Ectodermal cell (in vitro differentiated cells): ENCODE measurements at regions not wholly inside any gene's neighbourhood (a gene's known extent, or its start where the extent isn't known, plus 50 kb on each side); places are given as distances from the start of the nearest gene placed in this dataset.
"Not testable (repeated sequence)": the region's sequence is repeated elsewhere in the genome, so short reads cannot be mapped to it uniquely, and the experiment has no call there.

Experiments
- H3K27ac ChIP-seq: 2 replicates; pipeline ENCODE4 v1.7.0; 2013; ENCODE audit warnings: mild to moderate bottlenecking, low read depth, low read length; ENCODE audit not compliant: insufficient read depth, poor library complexity, severe bottlenecking
- H3K27me3 ChIP-seq: 2 replicates; pipeline ENCODE4 v1.7.0; 2013; ENCODE audit warnings: mild to moderate bottlenecking, low read length; ENCODE audit not compliant: insufficient read depth, control insufficient read depth, poor library complexity, severe bottlenecking
- H3K36me3 ChIP-seq: one replicate; pipeline ENCODE4 v1.7.0; 2013; ENCODE audit warnings: low read length; ENCODE audit not compliant: control insufficient read depth, insufficient read depth
- H3K4me1 ChIP-seq: one replicate; pipeline ENCODE4 v1.7.0; 2013; ENCODE audit warnings: low read length; ENCODE audit not compliant: control insufficient read depth, insufficient read depth
- H3K4me3 ChIP-seq: 2 replicates; pipeline ENCODE4 v1.7.0; 2013; ENCODE audit warnings: low read depth, low read length, control low read depth; ENCODE audit not compliant: insufficient read depth
- H3K9me3 ChIP-seq: 2 replicates; pipeline ENCODE4 v1.7.0; 2013; ENCODE audit warnings: mild to moderate bottlenecking, low read length, moderate library complexity; ENCODE audit not compliant: control insufficient read depth
- WGBS, 2 experiments: methylation state at CpG; one replicate each; pipeline ENCODE4 v1.1.7; 2013; ENCODE audit warnings: missing lambda C conversion rate in 2 of 2; 5-methylcytosine and 5-hydroxymethylcytosine counted together

DNA sequence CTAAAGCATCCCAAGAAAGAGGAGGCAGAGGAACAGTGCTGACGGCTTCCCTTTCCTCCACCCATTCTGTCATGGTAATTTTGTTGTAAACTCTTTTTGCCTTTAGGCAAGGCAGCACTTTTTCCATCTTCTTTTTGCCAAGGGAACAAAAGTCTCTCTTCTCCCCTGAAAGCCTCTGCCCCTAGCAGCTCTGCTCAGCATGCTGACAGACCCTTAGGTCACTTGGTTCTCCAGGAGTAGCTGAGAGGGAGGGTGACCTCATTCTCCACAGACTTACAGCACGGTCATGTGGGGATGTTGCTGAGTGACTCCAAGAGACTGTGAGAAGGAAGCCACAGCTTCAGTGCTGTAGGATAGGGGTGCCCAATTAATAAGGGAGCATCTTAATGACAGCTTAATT lies 81.1 kb upstream of the RALGAPA2 start:
- 65% methylated on average over 2 of the region's 2 CpGs for WGBS, 2 experiments

DNA sequence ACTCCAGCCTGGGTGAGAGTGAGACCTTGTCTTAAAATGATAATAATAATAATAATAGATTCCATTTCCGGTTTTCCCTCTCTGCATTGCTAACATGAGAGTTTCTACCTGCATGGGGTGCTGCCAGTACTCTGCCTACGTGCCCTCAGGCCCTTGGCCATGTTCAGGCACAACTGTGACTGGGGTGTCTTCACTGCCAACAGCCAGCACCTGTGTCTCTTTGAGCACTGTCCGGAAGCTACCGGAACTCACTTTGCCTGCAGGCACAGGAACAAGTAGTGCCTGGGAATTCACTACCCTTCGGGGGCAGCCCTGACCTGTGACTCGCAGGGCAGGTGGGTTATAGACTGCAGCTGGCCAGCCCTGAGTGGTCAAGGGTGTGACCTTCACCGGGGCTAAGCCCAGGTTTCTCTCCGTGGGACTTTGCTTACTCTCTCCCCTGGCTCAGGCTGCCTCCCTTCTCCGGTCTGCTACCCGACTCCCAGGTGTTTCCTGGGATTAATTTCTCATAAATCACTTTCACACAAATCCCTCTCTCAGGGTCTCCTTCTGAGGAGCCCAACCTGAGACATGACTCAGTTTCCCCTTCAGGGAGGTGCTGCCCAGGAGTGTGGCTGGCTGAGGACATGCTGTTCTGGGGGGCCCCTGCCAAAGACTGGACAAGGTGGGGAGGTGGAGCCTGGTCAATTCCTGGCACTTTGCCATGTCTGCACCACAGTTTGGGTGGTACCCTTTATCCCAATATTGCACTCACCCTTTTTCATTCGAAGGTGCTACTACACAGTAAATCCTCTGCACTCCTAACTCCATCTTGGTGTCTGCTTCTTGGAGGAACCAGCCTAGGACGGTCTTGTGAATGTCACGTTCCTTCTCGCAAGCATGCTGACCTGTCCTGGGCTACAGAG lies 79.5 kb upstream of the RALGAPA2 start:
- H3K4me3 ChIP-seq = no peak overlapping the region
- WGBS, 2 experiments = 93 to 94% methylated on average over 14 of the region's 14 CpGs
- H3K9me3 ChIP-seq = no peaks in the 10 kb centered on the region
- peaks cover 3% of the 10 kb centered on the region for H3K4me1 ChIP-seq
- no peaks in the 10 kb centered on the region for H3K36me3 ChIP-seq
- no peaks in the 10 kb centered on the region for H3K27me3 ChIP-seq
- H3K27ac ChIP-seq = no peak overlapping the region

More for the DNA sequence above, 81.1 kb upstream of the RALGAPA2 start:
- H3K4me1 ChIP-seq = peaks cover 12% of the 10 kb centered on the region
- no peaks in the 10 kb centered on the region for H3K36me3 ChIP-seq
- no peak overlapping the region for H3K27ac ChIP-seq
- no peak overlapping the region for H3K4me3 ChIP-seq
- H3K9me3 ChIP-seq = no peaks in the 10 kb centered on the region
- H3K27me3 ChIP-seq = no peaks in the 10 kb centered on the region

DNA sequence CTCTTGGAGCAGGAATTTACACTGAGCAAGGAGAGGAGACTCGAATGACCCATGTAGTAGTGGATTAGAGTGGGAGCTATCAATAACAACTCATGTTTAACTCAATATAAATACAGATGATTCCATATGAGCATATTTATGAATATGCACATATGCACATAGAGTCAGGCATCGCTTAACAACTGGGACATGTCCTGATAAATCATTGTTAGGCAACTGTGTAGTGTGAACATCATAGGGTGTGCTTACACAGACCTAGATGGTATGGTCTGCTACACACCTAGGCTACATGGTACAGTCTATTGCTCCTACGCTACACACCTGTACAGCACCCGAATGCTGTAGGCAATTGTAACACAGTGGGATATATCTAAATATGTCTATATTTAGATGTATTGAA lies 75.9 kb upstream of the RALGAPA2 start:
- H3K4me1 ChIP-seq = no peaks in the 10 kb centered on the region
- WGBS, 2 experiments = 96 to 99% methylated on average over 2 to 4 of the region's 4 CpGs
- H3K36me3 ChIP-seq = no peaks in the 10 kb centered on the region
- H3K9me3 ChIP-seq = no peaks in the 10 kb centered on the region
- H3K4me3 ChIP-seq = no peak overlapping the region
- no peaks in the 10 kb centered on the region for H3K27me3 ChIP-seq
- no peak overlapping the region for H3K27ac ChIP-seq

DNA sequence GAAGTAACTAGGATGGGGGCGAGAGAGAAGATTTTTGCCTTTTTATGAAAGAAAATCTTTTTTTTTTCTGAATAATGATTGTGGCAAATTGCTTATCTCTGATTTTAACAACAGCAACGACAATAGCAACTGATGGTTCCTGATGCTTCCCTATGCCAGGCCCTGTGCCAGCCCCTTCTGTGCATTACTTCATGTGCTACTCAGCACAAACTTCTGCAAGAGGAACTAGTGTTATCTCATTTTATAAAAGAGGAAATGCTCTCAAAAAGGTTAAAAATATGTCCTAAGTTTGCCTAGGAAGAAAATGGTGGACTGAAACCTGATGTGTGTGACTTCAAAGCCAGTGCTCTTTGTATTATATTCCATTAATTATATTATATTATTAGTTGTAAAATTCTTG lies 74.0 kb upstream of the RALGAPA2 start:
- Histone ChIP-seq H3K36me3 (no peaks in the 10 kb centered on the region), H3K4me3 (no peak overlapping the region), H3K4me1 (no peaks in the 10 kb centered on the region), H3K27me3 (no peaks in the 10 kb centered on the region), H3K9me3 (no peaks in the 10 kb centered on the region), H3K27ac (no peak overlapping the region)
- 94 to 95% methylated on average over 2 of the region's 2 CpGs for WGBS, 2 experiments

- Histone ChIP-seq H3K4me3 (no peak overlapping the region), H3K9me3 (no peaks in the 10 kb centered on the region), H3K4me1 (no peaks in the 10 kb centered on the region), H3K27ac (no peak overlapping the region), H3K27me3 (no peaks in the 10 kb centered on the region), H3K36me3 (no peaks in the 10 kb centered on the region)
- WGBS, 2 experiments = 93 to 96% methylated on average over 2 of the region's 2 CpGs
These were observed 72.8 kb upstream of the RALGAPA2 start for GRCh38 chr20:20785226-20785625.

DNA sequence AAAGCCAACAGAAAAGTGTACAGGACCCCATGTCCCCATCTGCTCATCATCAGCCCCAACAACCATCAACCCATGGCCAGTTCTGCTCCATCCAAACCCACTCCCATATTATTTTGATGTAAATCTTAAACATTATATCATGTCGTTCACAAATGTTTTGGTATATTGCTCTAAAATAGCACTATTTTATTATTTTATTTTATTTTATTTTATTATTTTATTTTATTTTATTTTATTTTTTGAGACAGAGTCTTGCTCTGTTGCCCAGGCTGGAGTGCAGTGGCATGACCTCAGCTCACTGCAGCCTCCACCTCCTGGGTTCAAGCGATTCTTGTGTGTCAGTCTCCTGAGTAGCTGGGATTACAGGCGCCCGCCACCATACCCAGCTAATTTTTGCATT lies 72.0 kb upstream of the RALGAPA2 start:
- WGBS, 2 experiments = 86 to 96% methylated on average over 3 of the region's 4 CpGs
- not testable (repeated sequence) for H3K4me1 ChIP-seq, H3K27ac ChIP-seq, H3K27me3 ChIP-seq, H3K9me3 ChIP-seq, H3K4me3 ChIP-seq, H3K36me3 ChIP-seq

DNA sequence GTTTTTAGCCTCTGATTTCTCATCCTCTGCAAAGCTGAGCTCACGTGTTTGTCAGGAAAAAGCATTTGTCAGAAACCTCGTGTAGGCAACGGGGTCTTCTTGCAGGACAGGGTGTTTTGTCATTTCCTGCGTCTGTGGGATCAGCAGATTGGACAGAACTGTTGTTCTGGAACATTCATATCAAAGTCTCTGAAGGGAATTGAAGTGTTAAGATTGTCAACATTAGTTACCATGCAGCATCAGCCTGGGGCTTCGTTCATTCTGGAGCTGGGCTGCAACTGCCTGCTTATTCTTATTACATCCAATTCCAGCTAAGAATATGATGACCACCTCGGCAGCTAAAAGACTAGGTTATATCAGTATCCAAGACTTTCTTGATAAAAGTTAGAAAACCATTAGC lies 71.0 kb upstream of the RALGAPA2 start:
- no peaks in the 10 kb centered on the region for H3K36me3 ChIP-seq
- H3K27ac ChIP-seq = no peak overlapping the region
- WGBS, 2 experiments = 91 to 95% methylated on average over 6 of the region's 6 CpGs
- H3K9me3 ChIP-seq = no peaks in the 10 kb centered on the region
- no peak overlapping the region for H3K4me3 ChIP-seq
- H3K27me3 ChIP-seq = no peaks in the 10 kb centered on the region
- no peaks in the 10 kb centered on the region for H3K4me1 ChIP-seq

GRCh38 chr20:20782755-20783154 lies 70.3 kb upstream of the RALGAPA2 start:
- H3K9me3 ChIP-seq = no peaks in the 10 kb centered on the region
- H3K36me3 ChIP-seq = no peaks in the 10 kb centered on the region
- no peaks in the 10 kb centered on the region for H3K27me3 ChIP-seq
- H3K27ac ChIP-seq = no peak overlapping the region
- H3K4me3 ChIP-seq = no peak overlapping the region
- 78 to 89% methylated on average over 1 of the region's 1 CpG for whole genome bisulfite sequencing, 2 experiments
- no peaks in the 10 kb centered on the region for H3K4me1 ChIP-seq

- Histone ChIP-seq H3K36me3 (no peaks in the 10 kb centered on the region), H3K27me3 (no peaks in the 10 kb centered on the region), H3K4me3 (no peak overlapping the region), H3K27ac (no peak overlapping the region), H3K4me1 (no peaks in the 10 kb centered on the region), H3K9me3 (no peaks in the 10 kb centered on the region)
- 95 to 96% methylated on average over 8 of the region's 8 CpGs for WGBS, 2 experiments
These were observed 69.8 kb upstream of the RALGAPA2 start for GRCh38 chr20:20782231-20782630.

DNA sequence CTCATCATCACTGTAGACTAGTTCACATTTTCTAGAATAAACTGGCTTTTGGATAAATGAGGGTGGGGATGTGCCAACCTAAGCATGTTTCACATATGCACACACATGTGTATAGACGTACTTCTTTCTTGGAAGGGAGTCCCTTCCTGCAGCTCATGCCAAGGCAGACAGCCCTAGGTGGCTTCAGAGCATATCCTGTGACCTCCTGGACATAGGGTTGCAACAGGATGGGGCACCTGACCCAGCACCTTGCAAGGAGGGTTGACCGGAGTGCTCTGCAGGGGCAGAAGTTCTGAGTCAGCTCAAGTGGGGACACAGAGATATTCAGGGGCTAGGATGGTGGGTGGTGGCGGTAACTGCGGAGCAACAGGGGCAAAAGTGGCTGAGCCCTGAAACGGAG lies 68.6 kb upstream of the RALGAPA2 start:
- H3K9me3 ChIP-seq = no peaks in the 10 kb centered on the region
- no peak overlapping the region for H3K27ac ChIP-seq
- H3K36me3 ChIP-seq = no peaks in the 10 kb centered on the region
- no peaks in the 10 kb centered on the region for H3K27me3 ChIP-seq
- no peak overlapping the region for H3K4me3 ChIP-seq
- H3K4me1 ChIP-seq = no peaks in the 10 kb centered on the region
- 97 to 99% methylated on average over 5 of the region's 5 CpGs for WGBS, 2 experiments
